Fibroblast of lung (primary cell): ENCODE measurements at regions not wholly inside any gene's neighbourhood (a gene's known extent, or its start where the extent isn't known, plus 50 kb on each side); places are given as distances from the start of the nearest gene placed in this dataset.
"Not testable (repeated sequence)": the region's sequence is repeated elsewhere in the genome, so short reads cannot be mapped to it uniquely, and the experiment has no call there.

ENCODE experiments used
- DNase-seq, 2 donors: peaks; one replicate each; pipeline versions ENCODE4 v3.0.0 to v3.0.0-alpha.2; 2010; ENCODE audit warnings: low read depth in 2 of 2
- H2AFZ ChIP-seq: 2 replicates; pipeline ENCODE4 v1.5.1; 2012; ENCODE audit warnings: low read length, control low read depth, inconsistent platforms
- H3K27ac ChIP-seq: 2 replicates; pipeline ENCODE4 v1.5.1; 2011; ENCODE audit warnings: low read length, control low read depth; ENCODE audit not compliant: insufficient read depth
- H3K27me3 ChIP-seq: 2 replicates; pipeline ENCODE4 v1.5.1; 2011; ENCODE audit warnings: mild to moderate bottlenecking, low read length; ENCODE audit not compliant: control insufficient read depth, insufficient read depth
- H3K36me3 ChIP-seq: 2 replicates; pipeline ENCODE4 v1.5.1; 2011; ENCODE audit warnings: low read length; ENCODE audit not compliant: control insufficient read depth, insufficient read depth
- H3K4me1 ChIP-seq: 2 replicates; pipeline ENCODE4 v1.5.1; 2011; ENCODE audit warnings: low read length; ENCODE audit not compliant: control insufficient read depth, insufficient read depth; ENCODE audit errors: extremely low read depth
- H3K4me2 ChIP-seq: 2 replicates; pipeline ENCODE4 v1.5.1; 2011; ENCODE audit warnings: low read length, control low read depth; ENCODE audit not compliant: insufficient read depth; ENCODE audit errors: extremely low read depth
- H3K4me3 ChIP-seq, 4 experiments: fragments of 200-600 bp in 1 of 4; sonication (generic) in 1 of 4; replicated peaks in 1 of 4; 2 replicates each; pipeline ENCODE4 v1.5.1; 2011 to 2016; ENCODE audit warnings: low read length in 4 of 4, low read depth in 3 of 4, mild to moderate bottlenecking in 3 of 4, control low read depth in 2 of 4, inconsistent platforms in 1 of 4, mixed read lengths in 1 of 4; ENCODE audit not compliant: insufficient read depth in 1 of 4; ENCODE audit errors: control extremely low read depth in 1 of 4
- H3K79me2 ChIP-seq: 2 replicates; pipeline ENCODE4 v1.5.1; 2012; ENCODE audit warnings: mild to moderate bottlenecking, low read length, inconsistent platforms; ENCODE audit not compliant: control insufficient read depth, insufficient read depth
- H3K9ac ChIP-seq: 2 replicates; pipeline ENCODE4 v1.5.1; 2011; ENCODE audit warnings: mild to moderate bottlenecking, low read length, control low read depth; ENCODE audit not compliant: insufficient read depth
- H3K9me3 ChIP-seq: 2 replicates; pipeline ENCODE4 v1.5.1; 2012; ENCODE audit warnings: low read depth, low read length; ENCODE audit not compliant: control insufficient read depth, insufficient read depth
- H4K20me1 ChIP-seq: 2 replicates; pipeline ENCODE4 v1.5.1; 2011; ENCODE audit warnings: low read length; ENCODE audit not compliant: control insufficient read depth, insufficient read depth; ENCODE audit errors: extremely low read depth
- EZH2 ChIP-seq: IDR thresholded peaks from 2 replicates; pipeline ENCODE4 v1.5.1; 2012; ENCODE audit warnings: low read length, control low read depth, mild to moderate bottlenecking; ENCODE audit errors: missing control alignments
- TF ChIP-seq, protein P1 (sequence below), 2 donors: IDR thresholded peaks in 1 of 2; conservative IDR thresholded peaks in 1 of 2; 1 replicate in 1 of 2; 2 replicates in 1 of 2; pipeline ENCODE4 v1.5.1; 2011 to 2012; ENCODE audit warnings: low read length in 2 of 2, control low read depth in 1 of 2, inconsistent platforms in 1 of 2, low read depth in 1 of 2, mild to moderate bottlenecking in 1 of 2

DNA sequence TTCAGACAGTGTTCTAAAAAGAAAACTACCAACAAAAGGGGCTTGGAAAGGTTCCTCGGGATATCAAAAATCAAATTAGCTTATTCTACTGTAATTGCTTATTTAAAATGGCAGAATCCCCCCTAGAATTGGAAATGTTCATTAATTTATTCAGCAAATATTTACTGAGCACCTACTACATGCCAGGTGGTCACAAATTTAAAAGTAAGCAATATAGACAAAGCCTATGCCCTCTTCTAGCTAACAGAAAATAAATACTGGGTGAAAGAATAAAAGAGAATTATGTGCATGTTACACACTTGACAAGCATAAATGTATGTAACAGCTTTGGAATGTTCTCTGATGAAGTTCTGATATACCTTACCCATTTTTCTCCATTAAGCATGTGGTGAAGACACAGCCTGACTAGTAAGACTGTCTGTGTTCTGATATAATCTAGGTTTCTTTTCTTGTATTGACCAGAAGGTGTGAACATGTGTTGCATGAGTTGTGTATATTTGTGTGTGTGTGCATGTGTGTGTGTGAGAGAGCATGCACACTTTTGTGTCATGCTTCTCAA, 606.7 kb upstream of the CITED2 start:
- Histone ChIP-seq H3K4me3 (no peak overlapping the region), H3K4me2 (peak overlapping the region; percentile 20), H3K9me3 (no peaks in the 10 kb centered on the region), H3K36me3 (no peaks in the 10 kb centered on the region), H3K4me1 (peaks cover 27% of the 10 kb centered on the region), H3K9ac (no peak overlapping the region), H4K20me1 (no peaks in the 10 kb centered on the region), H3K27me3 (no peaks in the 10 kb centered on the region), H3K27ac (peak overlapping the region; percentile 21), H3K79me2 (no peaks in the 10 kb centered on the region), H2AFZ (no peak overlapping the region)
- DNase-seq: peak in 1 of 2 donors; percentile 41
- no peak for TF ChIP-seq EZH2
- TF ChIP-seq, protein P1, sequence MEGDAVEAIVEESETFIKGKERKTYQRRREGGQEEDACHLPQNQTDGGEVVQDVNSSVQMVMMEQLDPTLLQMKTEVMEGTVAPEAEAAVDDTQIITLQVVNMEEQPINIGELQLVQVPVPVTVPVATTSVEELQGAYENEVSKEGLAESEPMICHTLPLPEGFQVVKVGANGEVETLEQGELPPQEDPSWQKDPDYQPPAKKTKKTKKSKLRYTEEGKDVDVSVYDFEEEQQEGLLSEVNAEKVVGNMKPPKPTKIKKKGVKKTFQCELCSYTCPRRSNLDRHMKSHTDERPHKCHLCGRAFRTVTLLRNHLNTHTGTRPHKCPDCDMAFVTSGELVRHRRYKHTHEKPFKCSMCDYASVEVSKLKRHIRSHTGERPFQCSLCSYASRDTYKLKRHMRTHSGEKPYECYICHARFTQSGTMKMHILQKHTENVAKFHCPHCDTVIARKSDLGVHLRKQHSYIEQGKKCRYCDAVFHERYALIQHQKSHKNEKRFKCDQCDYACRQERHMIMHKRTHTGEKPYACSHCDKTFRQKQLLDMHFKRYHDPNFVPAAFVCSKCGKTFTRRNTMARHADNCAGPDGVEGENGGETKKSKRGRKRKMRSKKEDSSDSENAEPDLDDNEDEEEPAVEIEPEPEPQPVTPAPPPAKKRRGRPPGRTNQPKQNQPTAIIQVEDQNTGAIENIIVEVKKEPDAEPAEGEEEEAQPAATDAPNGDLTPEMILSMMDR (conservative IDR thresholded peaks at IDR 0.05 in 1 of 2, IDR thresholded peaks at IDR 0.05 in 1 of 2; ENCODE audit: low read depth in 1 of 2, low read length in 2 of 2): no peak

DNA sequence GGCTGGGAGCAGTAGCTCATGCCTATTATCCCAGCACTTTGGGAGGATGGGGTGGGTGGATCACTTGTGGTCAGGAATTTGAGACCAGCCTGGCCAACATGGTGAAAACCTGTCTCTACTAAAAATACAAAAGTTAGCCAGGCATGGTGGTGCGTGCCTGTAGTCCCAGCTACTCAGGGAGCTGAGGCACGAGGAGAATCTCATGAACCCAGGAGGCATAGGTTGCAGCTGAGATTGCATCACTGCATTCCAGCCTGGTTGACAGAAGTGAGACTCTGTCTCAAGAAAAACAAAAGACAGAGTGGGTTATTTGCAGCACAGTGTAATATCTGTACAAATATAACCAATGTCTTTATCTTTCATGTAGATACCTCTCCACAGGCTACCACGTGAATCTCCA, 606.2 kb upstream of the CITED2 start:
- not testable (repeated sequence) for H4K20me1 ChIP-seq, H3K9ac ChIP-seq, H3K27me3 ChIP-seq, H3K36me3 ChIP-seq, H3K4me3 ChIP-seq, H2AFZ ChIP-seq, H3K79me2 ChIP-seq, H3K4me2 ChIP-seq, H3K9me3 ChIP-seq
- peak overlapping the region; percentile 20 for H3K27ac ChIP-seq
- peak in 1 of 2 donors; percentile 83 for DNase-seq
- peaks cover 27% of the 10 kb centered on the region for H3K4me1 ChIP-seq

DNA sequence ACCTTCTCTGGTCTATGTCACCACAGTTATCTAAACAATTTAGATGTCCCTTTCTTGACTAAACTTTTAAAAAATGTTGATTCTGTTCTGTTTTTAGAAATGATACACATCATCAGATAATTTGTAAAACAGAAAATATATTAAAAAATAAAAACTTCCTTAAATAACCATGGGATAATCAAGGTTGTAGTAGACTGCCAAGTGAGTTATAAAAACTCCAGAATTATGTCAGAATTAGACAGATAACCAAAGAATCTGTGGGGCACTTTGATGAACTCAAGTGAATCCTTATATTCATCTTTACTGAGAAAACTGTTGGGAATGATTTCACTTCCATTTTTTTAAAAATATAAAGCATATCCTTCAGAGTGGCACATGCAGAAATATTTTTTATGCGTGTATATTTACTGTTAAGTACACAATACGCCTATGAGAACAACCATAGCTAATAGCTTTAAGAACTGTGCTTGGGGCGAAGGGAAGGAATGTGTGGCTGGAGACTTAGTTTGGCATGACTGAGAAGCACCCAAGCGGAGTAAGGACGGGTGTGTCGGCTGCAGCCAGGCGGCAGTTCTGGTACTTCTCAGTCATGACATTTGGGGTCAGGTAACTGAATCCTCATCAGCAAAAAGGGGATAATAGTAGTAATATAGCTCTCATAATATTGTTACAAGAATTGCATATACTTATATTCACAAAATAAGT, 604.7 kb upstream of the CITED2 start:
- Histone ChIP-seq H2AFZ (no peak overlapping the region), H3K4me3 (no peak overlapping the region), H3K4me2 (no peak overlapping the region), H3K9ac (no peak overlapping the region), H3K27ac (peak overlapping the region; percentile 1), H3K79me2 (no peaks in the 10 kb centered on the region), H3K36me3 (no peaks in the 10 kb centered on the region), H3K27me3 (no peaks in the 10 kb centered on the region), H3K9me3 (no peaks in the 10 kb centered on the region), H4K20me1 (no peaks in the 10 kb centered on the region), H3K4me1 (peaks cover 23% of the 10 kb centered on the region)
- DNase-seq: peak in 1 of 2 donors; percentile 43
- TF ChIP-seq, protein P1 (conservative IDR thresholded peaks at IDR 0.05 in 1 of 2, IDR thresholded peaks at IDR 0.05 in 1 of 2; ENCODE audit: low read depth in 1 of 2, low read length in 2 of 2): no peak
- no peak for TF ChIP-seq EZH2
